ENCODE measurements at regions not wholly inside any gene's neighbourhood (a gene's known extent, or its start where the extent isn't known, plus 50 kb on each side); places are given as distances from the start of the nearest gene placed in this dataset.

DNA sequence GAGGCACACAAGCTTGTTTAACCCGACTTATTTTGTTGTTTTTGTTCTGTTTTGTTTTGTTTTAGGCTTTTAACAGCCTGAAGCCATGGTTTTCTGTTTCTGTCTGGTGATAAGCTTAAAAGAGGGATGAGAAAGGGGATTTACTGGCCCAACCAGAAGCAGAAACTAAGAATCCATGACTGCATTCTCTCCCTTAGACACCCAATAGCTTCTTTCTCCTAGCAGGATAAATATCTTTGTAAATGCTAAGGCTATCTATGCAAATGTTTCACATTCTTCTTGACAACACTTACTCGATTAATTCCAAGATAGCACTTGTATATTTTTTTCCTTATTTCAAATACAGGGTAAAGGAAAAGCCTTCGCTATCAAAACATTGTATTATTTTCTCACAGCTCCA lies 53.7 kb upstream of the SMAD1 start:
- no peak for DNase-seq (ENCODE audit: low read depth in 2 of 2)

GRCh38 chr4:145427221-145427620 lies 54.4 kb upstream of the SMAD1 start:
- no peak for DNase-seq (ENCODE audit: low read depth in 2 of 2)

DNA sequence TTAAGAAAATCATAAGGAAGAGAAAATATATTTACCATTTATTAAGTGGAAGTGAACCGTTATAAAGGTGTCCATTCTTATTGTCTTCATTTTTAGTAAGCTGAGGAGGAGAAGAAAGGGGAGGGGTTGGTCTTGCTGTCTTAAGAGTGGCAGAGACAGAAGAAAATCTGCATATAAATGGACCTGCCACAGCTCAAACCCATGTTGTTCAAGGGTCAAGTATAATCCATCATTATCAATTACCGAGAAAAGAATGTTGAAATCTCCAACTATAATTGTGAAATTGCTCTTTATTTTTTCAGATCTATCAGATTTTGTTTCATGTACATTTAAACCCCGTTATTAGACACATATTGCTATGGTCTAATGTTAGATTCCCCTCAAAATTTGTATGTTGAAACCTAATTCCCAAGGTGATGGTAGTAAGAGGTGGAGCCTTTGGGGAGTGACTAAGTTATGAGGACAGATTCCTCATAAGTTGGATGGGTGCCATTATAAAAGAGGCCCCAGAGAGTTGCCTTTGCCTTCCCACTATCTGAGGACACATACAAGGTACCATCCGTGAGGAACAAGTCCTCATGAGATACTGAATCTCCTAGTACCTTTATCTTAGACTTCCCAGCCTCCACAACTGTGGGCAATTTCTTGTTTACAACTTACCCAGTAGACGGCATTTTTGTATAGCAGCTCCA lies 58.5 kb upstream of the SMAD1 start:
- DNase-seq (ENCODE audit: low read depth in 2 of 2) = no peak

GRCh38 chr4:145420595-145421214 lies 60.9 kb upstream of the SMAD1 start:
- DNase-seq (ENCODE audit: low read depth in 2 of 2) = no peak

DNA sequence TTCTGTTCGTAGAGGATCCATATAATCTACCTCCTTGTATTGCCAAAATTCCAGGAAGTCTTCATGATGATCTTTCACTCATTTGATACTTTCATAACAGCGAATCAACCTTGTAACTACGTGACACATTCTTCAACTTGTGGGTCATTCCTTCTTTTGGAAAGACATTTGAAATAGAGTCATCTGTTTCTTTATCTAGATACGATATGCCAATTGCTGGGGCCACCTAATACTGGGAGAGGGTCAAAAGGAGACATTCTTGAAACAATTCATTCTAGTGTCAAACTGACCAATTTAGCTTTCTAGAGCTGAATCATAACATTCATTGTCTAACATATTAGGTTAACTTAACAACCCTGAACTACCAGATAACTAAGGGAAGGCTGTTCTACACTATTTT lies 62.9 kb upstream of the SMAD1 start:
- DNase-seq (ENCODE audit: low read depth in 2 of 2) = no peak

DNA sequence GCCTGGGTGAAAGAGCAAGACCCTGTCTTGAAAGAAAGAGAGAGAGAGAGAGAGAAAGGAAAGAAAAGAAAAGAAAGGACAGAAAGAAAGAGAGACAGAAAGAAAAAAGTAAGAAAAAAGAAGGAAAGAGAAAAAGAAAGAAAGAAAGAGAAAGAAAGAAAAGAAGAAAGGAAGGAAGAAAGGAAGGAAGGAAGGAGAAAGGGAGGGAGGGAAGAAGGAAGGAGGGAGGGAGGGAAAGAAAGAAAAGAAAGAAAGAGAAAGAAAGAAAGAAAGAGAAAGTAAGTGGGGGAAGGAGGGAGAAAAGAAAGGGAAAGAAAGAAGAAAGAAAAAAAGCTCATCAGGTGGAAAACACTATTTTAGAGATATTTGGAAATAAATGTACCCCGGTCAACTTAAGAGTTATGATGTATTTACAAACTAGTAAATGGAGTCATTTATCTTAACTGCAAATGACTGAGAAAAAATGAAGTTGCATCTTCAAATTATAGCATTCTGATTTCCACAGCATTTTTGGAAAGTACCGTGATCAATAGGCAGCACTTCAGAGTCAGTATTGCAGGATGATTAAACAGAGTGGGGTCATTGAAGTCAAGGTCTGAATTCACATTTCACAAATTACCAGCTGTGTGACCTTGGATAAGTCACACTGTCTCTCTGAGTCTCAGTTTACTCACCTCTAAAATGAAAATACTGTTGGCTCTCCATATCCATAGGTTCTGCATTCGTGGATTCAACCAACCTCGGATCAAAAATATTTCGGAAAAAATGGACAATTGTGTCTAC lies 64.1 kb upstream of the SMAD1 start:
- no peak for DNase-seq (ENCODE audit: low read depth in 2 of 2)

DNA sequence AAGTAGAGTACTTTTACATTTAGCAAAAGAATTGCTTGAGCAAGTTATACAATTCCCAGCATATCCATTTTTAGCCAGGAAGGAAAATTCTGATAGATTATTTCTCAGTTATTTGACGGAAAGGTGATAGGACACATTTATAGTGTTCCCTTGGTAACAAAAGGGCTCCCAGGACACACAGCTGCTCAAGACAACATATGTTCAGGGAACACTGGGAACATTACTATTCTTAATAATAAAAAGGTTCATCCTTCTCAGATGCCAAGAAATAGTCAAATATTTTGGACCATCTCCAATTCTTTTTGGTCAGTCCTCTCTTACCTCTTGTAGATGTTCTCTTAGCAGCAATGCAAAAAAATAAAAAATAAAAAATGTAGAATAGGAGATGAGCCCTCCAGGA lies 66.8 kb upstream of the SMAD1 start:
- DNase-seq (ENCODE audit: low read depth in 2 of 2) = no peak

DNA sequence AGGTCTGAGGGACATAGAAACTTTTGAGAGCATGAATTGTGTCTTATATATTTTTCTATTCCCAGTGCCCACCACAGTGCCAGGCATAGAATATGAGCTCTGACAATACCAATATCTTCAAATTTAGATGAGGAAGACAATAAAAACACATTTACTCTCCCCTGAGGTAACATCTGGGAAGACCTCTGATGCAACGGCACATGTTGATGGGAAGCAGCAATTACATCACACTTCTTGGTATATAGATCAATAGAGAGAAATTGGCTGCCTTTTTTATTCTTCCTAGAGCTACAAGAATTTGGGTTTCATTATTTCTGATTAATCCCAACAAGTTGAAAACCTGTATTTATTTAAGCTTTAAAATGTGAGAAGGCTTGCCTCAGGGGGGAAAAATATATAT lies 67.4 kb upstream of the SMAD1 start:
- DNase-seq (ENCODE audit: low read depth in 2 of 2) = no peak

DNA sequence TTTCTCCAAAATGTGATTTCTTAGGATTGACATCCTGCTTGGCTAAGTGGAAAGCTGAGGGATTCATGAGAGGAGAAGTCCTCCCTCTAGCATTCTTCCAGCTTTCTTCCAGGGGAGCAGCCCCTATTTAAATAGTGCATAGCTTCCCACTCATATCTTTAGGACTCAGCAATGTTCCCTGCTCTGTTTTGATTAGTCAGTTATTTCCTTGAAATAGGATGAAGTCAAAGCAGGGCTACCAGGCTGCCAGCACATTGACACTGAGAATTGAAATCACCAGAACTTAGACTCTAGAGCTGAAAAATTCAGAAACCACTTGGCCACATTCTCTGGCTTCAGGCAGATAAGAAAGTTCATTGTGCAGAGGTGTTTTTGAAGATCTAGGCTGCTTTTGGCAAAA lies 74.7 kb upstream of the SMAD1 start:
- no peak for DNase-seq (ENCODE audit: low read depth in 2 of 2)

GRCh38 chr4:145404761-145405160 lies 76.9 kb upstream of the SMAD1 start:
- DNase-seq (ENCODE audit: low read depth in 2 of 2) = no peak

DNA sequence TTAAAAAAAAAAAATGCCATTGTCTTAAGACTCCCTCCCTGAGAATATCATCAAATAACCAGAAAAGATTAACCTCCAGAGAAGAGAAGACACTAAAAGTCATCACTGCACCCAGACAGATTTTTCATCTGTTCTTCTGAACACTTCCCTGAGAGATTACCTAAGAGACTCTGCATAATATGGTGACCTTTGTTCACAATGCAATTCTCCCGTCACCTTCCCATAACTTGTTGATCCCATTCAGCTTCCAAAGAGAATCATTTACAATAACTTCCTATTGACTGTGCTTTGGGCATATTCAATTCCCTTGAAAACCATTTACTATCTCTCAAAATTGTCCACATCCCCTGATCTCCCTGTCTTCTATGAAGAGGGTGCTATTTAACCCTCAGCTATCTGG lies 85.1 kb upstream of the SMAD1 start:
- no peak for DNase-seq (ENCODE audit: low read depth in 2 of 2)

GRCh38 chr4:145390571-145390970 lies 91.1 kb upstream of the SMAD1 start:
- DNase-seq (ENCODE audit: low read depth in 2 of 2) = no peak

- DNase-seq (ENCODE audit: low read depth in 2 of 2) = no peak
These were observed 92.1 kb upstream of the SMAD1 start for GRCh38 chr4:145389550-145389949.

DNA sequence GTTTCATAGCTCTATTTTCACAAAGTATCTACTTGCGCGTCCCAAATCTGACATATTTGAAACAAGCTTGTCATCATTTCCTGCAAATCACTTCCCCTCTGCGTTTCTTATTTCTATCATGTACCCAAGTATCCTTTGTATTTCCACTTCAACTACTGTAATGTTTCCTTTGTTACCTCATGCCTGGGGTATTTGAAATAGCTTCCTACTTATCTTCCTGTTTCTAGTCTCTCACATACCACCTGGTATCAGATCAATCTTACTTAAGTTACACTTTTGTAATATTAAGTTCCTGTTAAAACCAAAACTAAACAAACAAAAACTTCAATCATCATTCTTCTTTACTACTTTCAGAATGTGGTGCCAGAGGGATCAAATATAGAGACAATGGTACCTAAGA lies 93.6 kb upstream of the SMAD1 start:
- DNase-seq (ENCODE audit: low read depth in 2 of 2) = no peak

DNA sequence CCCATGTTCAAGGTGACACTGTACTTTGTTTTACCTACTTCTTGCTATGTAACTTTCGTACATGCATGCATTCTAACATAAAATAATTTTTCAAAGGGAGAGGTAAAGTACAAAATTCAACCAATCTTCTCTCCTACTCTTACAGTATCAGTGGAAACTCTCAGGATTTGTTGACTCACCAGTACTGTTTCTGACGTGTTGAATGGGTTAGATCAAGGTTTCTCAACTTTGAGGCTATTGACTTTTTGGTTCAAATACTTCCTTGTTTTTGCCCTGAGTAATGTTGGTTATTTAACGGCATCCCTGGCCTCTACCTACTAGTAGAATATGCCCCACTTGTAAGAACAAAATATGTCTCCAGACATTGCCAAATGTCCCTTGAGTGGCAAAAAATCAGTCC lies 94.6 kb upstream of the SMAD1 start:
- DNase-seq (ENCODE audit: low read depth in 2 of 2) = no peak

- DNase-seq (ENCODE audit: low read depth in 2 of 2) = no peak
These were observed 100.5 kb upstream of the SMAD1 start for GRCh38 chr4:145381163-145381562.

DNA sequence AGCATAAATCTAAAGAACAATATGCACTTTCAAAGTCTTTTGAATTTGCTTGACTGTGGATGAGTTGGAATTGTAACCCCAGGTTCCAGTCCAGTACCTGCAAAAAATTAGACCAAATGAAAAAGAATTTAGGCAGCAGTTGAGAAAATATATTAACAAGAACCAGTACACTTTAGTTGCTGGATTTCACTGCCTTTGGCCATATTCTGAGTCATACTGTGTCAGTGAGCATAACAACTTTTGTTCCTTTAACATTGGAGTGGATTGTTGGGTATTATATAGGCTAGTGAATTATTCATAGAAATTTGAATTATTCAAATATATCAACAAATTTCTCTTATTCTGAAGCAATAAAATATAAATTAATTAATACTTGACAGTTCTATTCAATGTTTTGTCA lies 101.5 kb upstream of the SMAD1 start:
- no peak for DNase-seq (ENCODE audit: low read depth in 2 of 2)

- DNase-seq (ENCODE audit: low read depth in 2 of 2) = no peak
These were observed 106.2 kb upstream of the SMAD1 start for GRCh38 chr4:145375416-145375815.

DNA sequence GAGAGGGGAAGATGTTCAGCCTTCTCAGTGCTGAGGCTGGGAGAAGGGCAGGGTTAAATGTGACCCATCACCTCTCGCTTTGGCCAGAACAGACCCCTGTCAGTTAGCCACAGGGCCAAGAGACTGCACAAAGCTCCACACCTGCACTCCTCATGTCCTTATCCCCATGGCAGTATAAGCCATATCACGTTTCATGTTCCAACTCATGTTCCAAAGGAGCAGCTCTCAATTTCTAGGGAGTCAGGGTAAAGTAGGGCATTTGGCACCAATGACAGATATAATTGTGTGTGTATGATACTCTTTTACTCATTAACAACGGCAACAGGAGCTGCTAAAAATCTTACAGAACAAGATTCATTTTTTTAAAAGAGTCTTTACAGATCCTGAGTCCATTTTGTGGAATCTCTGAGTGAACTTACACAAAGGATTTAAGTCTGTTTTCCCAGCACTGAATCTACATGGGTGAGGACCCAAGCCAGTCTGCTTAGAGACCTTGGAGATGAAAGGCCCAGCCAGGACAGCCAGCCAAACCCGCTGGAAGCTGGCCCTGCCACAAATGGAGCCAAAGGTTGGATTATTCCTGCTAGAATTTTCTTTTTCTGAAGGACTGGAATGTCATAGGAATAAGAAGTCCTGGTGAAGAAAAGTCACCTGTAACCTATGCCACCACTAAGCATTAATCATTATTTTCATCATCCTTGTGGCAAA lies 129.1 kb upstream of the SMAD1 start:
- no peak for DNase-seq (ENCODE audit: low read depth in 2 of 2)

DNA sequence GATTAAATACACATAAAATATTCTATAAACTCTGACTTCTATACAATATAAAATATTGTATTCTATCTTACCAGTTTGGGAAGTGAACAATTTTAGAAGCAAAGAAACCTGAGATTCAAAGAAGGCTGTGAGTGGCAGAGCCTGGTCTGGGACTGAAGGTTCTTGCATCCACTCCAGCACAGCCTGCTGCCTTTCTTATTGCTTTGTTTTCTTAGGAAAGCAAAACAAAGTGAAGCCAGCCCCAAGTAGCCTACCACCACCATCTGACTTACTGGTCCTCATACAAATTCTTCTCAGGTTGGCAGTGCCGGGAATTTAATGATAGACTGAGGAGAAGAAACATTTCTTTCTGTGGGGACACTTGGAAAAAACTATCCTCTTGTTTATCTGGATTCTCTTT lies 129.7 kb upstream of the SMAD1 start:
- DNase-seq (ENCODE audit: low read depth in 2 of 2) = no peak

GRCh38 chr4:145351162-145351561 lies 130.5 kb upstream of the SMAD1 start:
- DNase-seq (ENCODE audit: low read depth in 2 of 2) = no peak

DNA sequence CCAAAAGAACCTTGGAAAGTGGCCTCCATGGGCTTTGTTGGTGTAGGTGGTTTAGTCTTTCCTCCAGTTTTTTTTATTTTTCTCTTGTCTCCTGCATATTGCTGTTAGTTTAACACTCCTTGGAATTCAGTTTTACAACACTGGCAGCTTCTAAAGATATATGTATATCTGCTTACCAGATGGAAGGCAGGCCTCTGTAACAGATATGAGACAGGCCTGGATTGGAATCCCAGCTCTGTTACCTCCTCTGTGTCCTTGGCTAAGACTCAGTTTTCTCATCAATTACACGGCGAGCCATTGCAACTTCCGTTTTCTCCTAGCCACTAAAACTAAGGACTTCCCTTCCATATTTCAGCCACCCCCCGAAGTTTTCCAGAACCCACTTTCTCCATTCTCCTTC lies 133.4 kb upstream of the SMAD1 start:
- no peak for DNase-seq (ENCODE audit: low read depth in 2 of 2)

DNA sequence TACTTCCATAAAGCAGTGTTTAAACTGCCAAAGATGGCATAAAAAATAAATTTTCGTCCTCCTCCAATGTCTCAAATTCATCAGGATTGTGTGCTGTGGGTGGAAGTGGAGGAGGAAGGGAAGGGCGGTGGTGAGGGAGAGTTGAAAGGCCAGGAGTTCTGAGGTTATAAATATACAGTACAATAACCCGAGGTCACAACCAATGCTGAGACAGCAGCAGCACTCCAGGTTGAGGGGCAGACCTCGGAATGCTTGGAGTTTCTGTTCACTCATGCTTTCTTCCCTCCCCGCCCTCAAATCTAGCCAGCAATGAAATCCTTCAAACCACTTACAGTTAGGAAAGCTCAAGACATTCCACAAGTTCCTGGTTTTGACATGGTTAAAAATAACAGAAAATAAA lies 134.0 kb upstream of the SMAD1 start:
- DNase-seq (ENCODE audit: low read depth in 2 of 2) = no peak
